Endodermal cell (in vitro differentiated cells): ENCODE measurements at regions not wholly inside any gene's neighbourhood (a gene's known extent, or its start where the extent isn't known, plus 50 kb on each side); places are given as distances from the start of the nearest gene placed in this dataset.

Experiments used
- DNase-seq: peaks from one replicate; pipeline ENCODE4 v3.0.0-alpha.2; 2017
- H3K27ac ChIP-seq: 2 replicates; pipeline ENCODE4 v1.5.1; 2013; ENCODE audit warnings: mild to moderate bottlenecking, low read depth, low read length, moderate library complexity
- H3K27me3 ChIP-seq: 2 replicates; pipeline ENCODE4 v1.6.1; 2013; ENCODE audit warnings: mild to moderate bottlenecking, low read length, moderate library complexity; ENCODE audit not compliant: insufficient read depth, control insufficient read depth, poor library complexity, severe bottlenecking
- H3K36me3 ChIP-seq: 2 replicates; pipeline ENCODE4 v1.7.0; 2013; ENCODE audit warnings: mild to moderate bottlenecking, low read length, moderate library complexity; ENCODE audit not compliant: control insufficient read depth, insufficient read depth
- H3K4me1 ChIP-seq: one replicate; pipeline ENCODE4 v1.7.0; 2013; ENCODE audit warnings: low read length; ENCODE audit not compliant: control insufficient read depth, insufficient read depth
- H3K4me3 ChIP-seq: 2 replicates; pipeline ENCODE4 v1.5.1; 2013; ENCODE audit warnings: mild to moderate bottlenecking, low read length, moderate library complexity
- H3K9ac ChIP-seq: 2 replicates; pipeline ENCODE4 v1.6.1; 2013; ENCODE audit warnings: mild to moderate bottlenecking, low read length, moderate library complexity; ENCODE audit not compliant: poor library complexity, severe bottlenecking; ENCODE audit errors: extremely low read depth
- H3K9me3 ChIP-seq: 2 replicates; pipeline ENCODE4 v1.6.1; 2013; ENCODE audit warnings: mild to moderate bottlenecking, low read length, moderate library complexity; ENCODE audit not compliant: control insufficient read depth
- H3K27ac Mint-ChIP-seq: 2 replicates; pipeline ENCODE4 v1.8.0; 2020; ENCODE audit warnings: mixed read lengths
- H3K27me3 Mint-ChIP-seq: 2 replicates; pipeline ENCODE4 v1.8.0; 2021; ENCODE audit warnings: mild to moderate bottlenecking, mixed read lengths; ENCODE audit not compliant: insufficient read depth
- H3K36me3 Mint-ChIP-seq: 2 replicates; pipeline ENCODE4 v1.8.0; 2020; ENCODE audit warnings: low read depth, mixed read lengths
- H3K4me1 Mint-ChIP-seq: 2 replicates; pipeline ENCODE4 v1.8.0; 2020; ENCODE audit warnings: mixed read lengths
- H3K4me3 Mint-ChIP-seq: 2 replicates; pipeline ENCODE4 v1.8.0; 2020; ENCODE audit warnings: mild to moderate bottlenecking, moderate library complexity, mixed read lengths
- H3K9me3 Mint-ChIP-seq: 2 replicates; pipeline ENCODE4 v1.8.0; 2020; ENCODE audit warnings: mild to moderate bottlenecking, mixed read lengths
- CTCF ChIP-seq: fragments of 200-600 bp; sonication (generic); conservative IDR thresholded peaks from 2 replicates; pipeline ENCODE4 v1.5.0; 2021; ENCODE audit warnings: antibody characterized with exemption, mild to moderate bottlenecking
- WGBS, 2 experiments: methylation state at CpG; one replicate each; pipeline versions ENCODE4 v1.1.5 to v1.1.7; 2013; ENCODE audit warnings: missing lambda C conversion rate in 2 of 2, mixed read lengths in 1 of 2; ENCODE audit not compliant: insufficient coverage in 1 of 2, insufficient read length in 1 of 2; 5-methylcytosine and 5-hydroxymethylcytosine counted together

- WGBS, 2 experiments, result 67 to 88% methylated on average over 1 to 3 of the region's 3 CpGs
- Mint-ChIP-seq H3K4me1 (no peaks in the 10 kb centered on the region), H3K9me3 (no peaks in the 10 kb centered on the region), H3K4me3 (no peak overlapping the region), H3K36me3 (no peaks in the 10 kb centered on the region), H3K27me3 (peaks cover 17% of the 10 kb centered on the region), H3K27ac (no peak overlapping the region)
- Histone ChIP-seq H3K36me3 (no peaks in the 10 kb centered on the region), H3K9ac (no peak overlapping the region), H3K27me3 (peaks cover 6% of the 10 kb centered on the region), H3K4me3 (no peak overlapping the region), H3K27ac (no peak overlapping the region), H3K4me1 (no peaks in the 10 kb centered on the region), H3K9me3 (no peaks in the 10 kb centered on the region)
- TF ChIP-seq CTCF, result no peak
- DNase-seq, result no peak
Measured at GRCh38 chr2:67839668-67840067, 223.1 kb downstream of the C1D start.

GRCh38 chr2:67840460-67841068 lies 222.2 kb downstream of the C1D start:
- H3K4me1 ChIP-seq, result no peaks in the 10 kb centered on the region
- no peak overlapping the region for H3K4me3 ChIP-seq
- no peaks in the 10 kb centered on the region for H3K9me3 ChIP-seq
- 56 to 57% methylated on average over 3 to 5 of the region's 5 CpGs for WGBS, 2 experiments
- Mint-ChIP-seq H3K9me3 (no peaks in the 10 kb centered on the region), H3K27me3 (peaks cover 21% of the 10 kb centered on the region), H3K27ac (no peak overlapping the region), H3K4me3 (no peak overlapping the region), H3K36me3 (no peaks in the 10 kb centered on the region), H3K4me1 (peaks cover 3% of the 10 kb centered on the region)
- H3K27ac ChIP-seq, result no peak overlapping the region
- H3K27me3 ChIP-seq, result peaks cover 6% of the 10 kb centered on the region
- TF ChIP-seq CTCF, result peak; percentile 94
- DNase-seq, result peak; percentile 90
- H3K36me3 ChIP-seq, result no peaks in the 10 kb centered on the region
- no peak overlapping the region for H3K9ac ChIP-seq

GRCh38 chr2:67841711-67842110 lies 221.1 kb downstream of the C1D start:
- 79% methylated on average over 2 of the region's 2 CpGs; no CpG with 5 or more reads in 1 of the 2 experiments for WGBS, 2 experiments
- no peak for TF ChIP-seq CTCF
- Histone ChIP-seq H3K27ac (no peak overlapping the region), H3K4me1 (peaks cover 5% of the 10 kb centered on the region), H3K9ac (no peak overlapping the region), H3K27me3 (peaks cover 6% of the 10 kb centered on the region), H3K36me3 (no peaks in the 10 kb centered on the region), H3K9me3 (no peaks in the 10 kb centered on the region), H3K4me3 (no peak overlapping the region)
- Mint-ChIP-seq H3K36me3 (no peaks in the 10 kb centered on the region), H3K9me3 (no peaks in the 10 kb centered on the region), H3K4me1 (peaks cover 11% of the 10 kb centered on the region), H3K27ac (no peak overlapping the region), H3K27me3 (peaks cover 21% of the 10 kb centered on the region), H3K4me3 (no peak overlapping the region)
- DNase-seq, result no peak
